ENCODE measurements at regions not wholly inside any gene's neighbourhood (a gene's known extent, or its start where the extent isn't known, plus 50 kb on each side); places are given as distances from the start of the nearest gene placed in this dataset.

- no peak for TF ChIP-seq CTCF (IDR thresholded peaks at IDR 0.05)
- no peak for TF ChIP-seq POLR2A (IDR thresholded peaks at IDR 0.05)
These were observed 156.1 kb downstream of the FBXO15 start for GRCh38 chr18:73991570-73991969.
